ENCODE measurements at regions not wholly inside any gene's neighbourhood (a gene's known extent, or its start where the extent isn't known, plus 50 kb on each side); places are given as distances from the start of the nearest gene placed in this dataset.

DNA sequence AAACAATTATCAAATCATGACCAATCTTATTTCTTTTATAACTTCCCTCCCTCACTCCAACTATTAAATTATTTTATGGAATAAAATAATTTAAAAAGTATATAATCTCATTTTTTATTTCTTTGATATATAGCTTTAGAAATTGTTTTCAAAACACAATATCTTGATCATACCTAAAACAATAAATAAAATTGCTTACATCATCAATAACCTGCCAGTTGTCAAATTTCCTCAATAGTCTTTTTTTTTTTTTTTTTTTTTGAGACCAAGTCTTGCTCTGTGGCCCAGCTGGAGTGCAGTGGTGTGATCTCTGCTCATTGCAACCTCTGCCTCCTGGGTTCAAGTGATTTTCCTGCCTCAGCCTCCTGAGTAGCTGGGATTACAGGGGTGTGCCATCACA, 60.1 kb upstream of the ELOVL5 start:
- H3K36me3 Mint-ChIP-seq (ENCODE audit: insufficient read depth in 1 of 3, low read depth in 3 of 3): no peaks in the 10 kb centered on the region
- no peak overlapping the region for H2BK120ac ChIP-seq (ENCODE audit: low read depth, low read length, poor library complexity, severe bottlenecking)

More for the DNA sequence above, 60.1 kb upstream of the ELOVL5 start:
- Mint-ChIP-seq H3K4me1 (peaks cover 9 to 13% of the 10 kb centered on the region in 2 experiments), H3K9me3 (peaks cover 0 to 2% of the 10 kb centered on the region in 2 experiments; a peak in 2 of 5 replicates), H3K27ac (no peak overlapping the region), H3K27me3 (ENCODE audit: low read depth) (no peaks in the 10 kb centered on the region; the same call in 1 of the 2 replicates), H3K4me3 (no peak overlapping the region)
- no peak overlapping the region for H3K9ac ChIP-seq (ENCODE audit: extremely low read depth, insufficient read length, low read length)
- DNase-seq: no peak
- no peaks in the 10 kb centered on the region for H3K79me2 ChIP-seq (ENCODE audit: insufficient read depth, low read length)
- no peak overlapping the region for H3K4ac ChIP-seq (ENCODE audit: low read depth, low read length)
- H2AK5ac ChIP-seq (ENCODE audit: insufficient read length, low read length): no peak overlapping the region
- H3K18ac ChIP-seq (ENCODE audit: insufficient read length, low read depth, low read length): no peak overlapping the region
- no peak overlapping the region for H2AFZ ChIP-seq (ENCODE audit: low read length)
- H3K23me2 ChIP-seq (ENCODE audit: insufficient read length, low read depth, low read length, poor library complexity, severe bottlenecking): no peaks in the 10 kb centered on the region
- no peak overlapping the region for H4K5ac ChIP-seq (ENCODE audit: insufficient read length, low read depth, low read length)
- no peak overlapping the region for H2BK5ac ChIP-seq (ENCODE audit: insufficient read length, low read length)
- H4K91ac ChIP-seq (ENCODE audit: insufficient read length, low read depth, low read length): no peak overlapping the region
- no peaks in the 10 kb centered on the region for H3K27me3 ChIP-seq (ENCODE audit: insufficient read depth, low read length)
- H3T11ph ChIP-seq (ENCODE audit: low read length): no peak overlapping the region
- no peak overlapping the region for H3K4me2 ChIP-seq (ENCODE audit: insufficient read depth, insufficient read length, low read length)
- no peaks in the 10 kb centered on the region for H3K9me3 ChIP-seq (ENCODE audit: control insufficient read depth, low read depth, low read length)
- no peak overlapping the region for H2BK20ac ChIP-seq (ENCODE audit: low read depth, low read length, poor library complexity, severe bottlenecking)
- no peak overlapping the region for H2BK12ac ChIP-seq (ENCODE audit: insufficient read length, low read depth, low read length)
- no peak overlapping the region for H4K8ac ChIP-seq (replicated peaks; ENCODE audit: insufficient read length, low read depth, low read length)
- H3K23ac ChIP-seq (ENCODE audit: insufficient read length, low read depth, low read length): no peak overlapping the region
- H2BK15ac ChIP-seq (ENCODE audit: low read depth, low read length): no peak overlapping the region
- H4K20me1 ChIP-seq (ENCODE audit: control insufficient read depth, insufficient read depth, insufficient read length): no peaks in the 10 kb centered on the region
- no peak overlapping the region for H3K27ac ChIP-seq (ENCODE audit: insufficient read length, low read depth, low read length)
- 0 out of 2 replicates have a peak, but pooled peaks cover 3% of the 10 kb centered on the region for H3K4me1 ChIP-seq (ENCODE audit: insufficient read depth, low read length)
- TF ChIP-seq, protein P1, sequence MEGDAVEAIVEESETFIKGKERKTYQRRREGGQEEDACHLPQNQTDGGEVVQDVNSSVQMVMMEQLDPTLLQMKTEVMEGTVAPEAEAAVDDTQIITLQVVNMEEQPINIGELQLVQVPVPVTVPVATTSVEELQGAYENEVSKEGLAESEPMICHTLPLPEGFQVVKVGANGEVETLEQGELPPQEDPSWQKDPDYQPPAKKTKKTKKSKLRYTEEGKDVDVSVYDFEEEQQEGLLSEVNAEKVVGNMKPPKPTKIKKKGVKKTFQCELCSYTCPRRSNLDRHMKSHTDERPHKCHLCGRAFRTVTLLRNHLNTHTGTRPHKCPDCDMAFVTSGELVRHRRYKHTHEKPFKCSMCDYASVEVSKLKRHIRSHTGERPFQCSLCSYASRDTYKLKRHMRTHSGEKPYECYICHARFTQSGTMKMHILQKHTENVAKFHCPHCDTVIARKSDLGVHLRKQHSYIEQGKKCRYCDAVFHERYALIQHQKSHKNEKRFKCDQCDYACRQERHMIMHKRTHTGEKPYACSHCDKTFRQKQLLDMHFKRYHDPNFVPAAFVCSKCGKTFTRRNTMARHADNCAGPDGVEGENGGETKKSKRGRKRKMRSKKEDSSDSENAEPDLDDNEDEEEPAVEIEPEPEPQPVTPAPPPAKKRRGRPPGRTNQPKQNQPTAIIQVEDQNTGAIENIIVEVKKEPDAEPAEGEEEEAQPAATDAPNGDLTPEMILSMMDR (conservative IDR thresholded peaks at IDR 0.05): no peak
- no peak overlapping the region for H3K14ac ChIP-seq (ENCODE audit: insufficient read depth, low read length)
- no peak overlapping the region for H3K56ac ChIP-seq (ENCODE audit: insufficient read length, low read depth, low read length)
- no peaks in the 10 kb centered on the region for H3K79me1 ChIP-seq (ENCODE audit: insufficient read depth, low read depth, low read length, poor library complexity, severe bottlenecking)

Measured in H9 (cell line).